ENCODE measurements at regions not wholly inside any gene's neighbourhood (a gene's known extent, or its start where the extent isn't known, plus 50 kb on each side); places are given as distances from the start of the nearest gene placed in this dataset.

DNA sequence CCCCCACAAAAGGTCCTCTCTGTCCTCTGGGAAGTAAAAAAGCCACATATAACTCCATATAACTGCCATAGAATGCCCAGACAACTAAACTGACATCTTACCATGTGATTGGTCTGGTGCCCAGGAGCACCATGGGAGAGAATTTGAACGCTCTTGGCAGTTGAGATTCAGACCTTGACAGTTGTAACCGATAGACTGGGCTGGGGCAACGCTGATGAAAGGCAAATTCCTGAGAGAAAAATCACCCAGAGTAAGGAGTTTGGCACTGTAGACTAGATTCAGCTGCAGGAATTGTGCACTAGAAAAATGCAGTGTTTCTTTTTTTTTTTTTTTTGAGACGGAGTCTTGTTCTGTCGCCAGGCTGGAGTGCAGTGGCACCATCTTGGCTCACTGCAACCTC is 240.5 kb downstream of the SOX2 start:
- in situ Hi-C loops (cut with MboI; ENCODE audit: low pct_unique_long_range_greater_than_20kb, low sequenced_read_pairs): no loop called here
- no peak for DNase-seq

DNA sequence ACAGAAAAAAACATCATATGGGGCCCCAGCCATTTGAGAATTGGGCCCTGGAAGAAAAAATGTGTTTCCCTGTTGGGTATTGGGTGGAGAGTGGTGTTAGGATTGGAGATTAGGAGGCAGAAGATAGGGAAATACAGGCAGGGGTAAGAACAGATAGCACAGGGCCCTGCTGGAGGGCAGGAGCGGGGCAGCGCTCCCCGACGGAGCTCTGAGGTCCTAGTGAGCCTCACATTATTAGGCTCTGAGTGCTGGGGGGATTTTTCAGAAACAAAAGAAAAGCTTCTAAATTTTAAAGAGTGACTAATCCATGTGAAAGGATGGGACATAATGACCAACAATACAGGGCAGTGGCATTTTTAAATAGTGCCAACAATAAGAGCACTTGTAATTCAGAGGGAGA is 241.2 kb downstream of the SOX2 start:
- in situ Hi-C loops (cut with MboI; ENCODE audit: low pct_unique_long_range_greater_than_20kb, low sequenced_read_pairs): no loop called here
- DNase-seq: no peak

DNA sequence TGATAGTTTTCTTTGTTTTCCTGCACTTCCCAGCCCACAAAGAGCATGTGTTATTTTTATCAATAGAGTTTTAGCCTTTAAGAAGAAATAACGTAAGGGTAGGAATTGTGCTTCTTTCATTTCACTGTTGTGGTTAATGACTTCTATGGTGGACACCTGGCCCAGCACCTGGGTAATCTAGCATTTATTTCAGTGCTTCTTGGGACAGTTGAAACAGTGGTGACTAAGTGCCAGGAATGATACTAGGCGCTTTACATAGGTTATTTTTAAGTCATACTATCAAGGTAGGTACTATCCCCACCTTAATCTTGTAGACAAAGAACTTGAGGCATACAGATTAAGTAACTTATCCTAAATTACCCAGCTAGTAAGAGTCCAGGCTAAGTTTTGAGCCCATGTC is 243.8 kb downstream of the SOX2 start:
- DNase-seq: no peak
- in situ Hi-C loops (cut with MboI; ENCODE audit: low pct_unique_long_range_greater_than_20kb, low sequenced_read_pairs): no loop called here

DNA sequence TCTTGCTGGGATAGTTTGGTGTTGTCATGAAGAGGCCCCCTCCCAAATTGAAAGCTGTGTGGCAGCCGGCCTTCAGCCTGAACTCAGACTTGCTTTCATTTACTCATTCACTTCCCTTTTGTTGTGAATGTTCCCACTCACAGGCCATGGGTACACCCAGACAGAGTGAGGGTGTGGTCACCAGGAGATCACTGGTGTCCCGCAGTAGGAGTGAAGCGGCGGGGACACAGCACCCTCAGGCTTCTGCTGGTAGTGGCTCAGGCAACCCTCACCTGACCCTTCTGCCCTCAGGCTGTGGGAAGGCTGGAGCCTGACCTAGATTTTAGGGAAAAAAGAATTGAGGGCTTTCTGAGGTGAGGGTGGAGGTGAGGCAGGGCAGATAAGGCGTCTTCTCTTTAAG is 244.4 kb downstream of the SOX2 start:
- in situ Hi-C loops (cut with MboI; ENCODE audit: low pct_unique_long_range_greater_than_20kb, low sequenced_read_pairs): no loop called here
- DNase-seq: no peak

DNA sequence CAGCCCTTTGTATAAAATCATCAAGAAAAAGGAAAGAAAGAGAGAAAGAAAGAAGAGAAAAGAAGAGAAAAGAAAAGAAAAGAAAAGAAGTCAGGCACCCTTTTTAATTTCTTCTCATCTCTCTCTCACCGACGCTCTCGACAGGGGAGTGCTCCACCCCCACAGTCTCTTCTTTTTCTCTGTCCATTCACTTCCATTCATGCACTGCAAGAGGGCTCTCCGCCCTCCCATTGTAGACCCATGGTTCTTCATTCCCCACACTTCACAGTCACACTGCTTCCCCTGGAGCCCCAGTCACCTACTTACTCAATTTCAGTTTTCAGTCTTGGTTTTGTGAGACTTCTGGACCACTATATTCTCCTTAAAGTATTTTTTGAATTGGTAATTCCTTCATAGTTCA is 254.7 kb downstream of the SOX2 start:
- in situ Hi-C loops (cut with MboI; ENCODE audit: low pct_unique_long_range_greater_than_20kb, low sequenced_read_pairs): no loop called here
- DNase-seq: no peak

DNA sequence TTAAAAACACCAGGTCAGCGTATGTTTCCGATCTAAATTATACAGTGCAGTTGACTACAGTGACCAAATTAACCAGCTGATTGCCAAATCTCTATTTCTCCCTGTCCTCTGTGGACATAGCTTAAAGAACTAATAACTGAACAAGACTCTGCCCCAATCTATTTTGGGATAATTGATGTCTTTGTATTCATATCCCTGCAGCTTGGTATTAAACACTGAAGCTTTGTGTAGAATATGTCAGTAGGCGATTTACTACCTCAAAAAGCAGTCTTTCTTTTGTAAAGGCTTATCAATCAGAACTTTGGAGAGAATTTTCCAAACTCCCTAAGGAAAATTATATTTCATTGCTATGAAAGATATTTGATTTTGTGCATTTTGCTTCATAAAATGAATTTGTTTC is 258.2 kb downstream of the SOX2 start:
- DNase-seq: no peak
- in situ Hi-C loops (cut with MboI; ENCODE audit: low pct_unique_long_range_greater_than_20kb, low sequenced_read_pairs): no loop called here

DNA sequence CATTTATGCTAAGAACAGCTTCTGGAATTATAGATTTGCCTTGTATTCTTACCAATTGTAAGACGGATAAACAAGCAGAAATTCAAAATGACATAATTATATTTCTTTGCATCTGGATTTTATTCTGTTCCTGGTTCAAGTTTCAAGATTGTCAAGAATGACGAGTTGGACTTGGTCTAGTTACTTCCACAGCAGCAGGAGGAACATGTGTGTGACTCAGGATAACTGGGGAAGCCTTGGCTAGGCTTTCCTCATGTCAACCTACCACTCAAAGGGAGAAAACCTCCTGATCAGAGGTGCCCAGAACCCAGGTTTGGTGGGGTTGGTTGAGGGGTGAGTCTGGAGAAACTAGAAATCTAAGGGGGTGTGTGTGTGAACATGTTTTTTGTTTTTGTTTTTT is 259.7 kb downstream of the SOX2 start:
- in situ Hi-C loops (cut with MboI; ENCODE audit: low pct_unique_long_range_greater_than_20kb, low sequenced_read_pairs): no loop called here
- no peak for DNase-seq

DNA sequence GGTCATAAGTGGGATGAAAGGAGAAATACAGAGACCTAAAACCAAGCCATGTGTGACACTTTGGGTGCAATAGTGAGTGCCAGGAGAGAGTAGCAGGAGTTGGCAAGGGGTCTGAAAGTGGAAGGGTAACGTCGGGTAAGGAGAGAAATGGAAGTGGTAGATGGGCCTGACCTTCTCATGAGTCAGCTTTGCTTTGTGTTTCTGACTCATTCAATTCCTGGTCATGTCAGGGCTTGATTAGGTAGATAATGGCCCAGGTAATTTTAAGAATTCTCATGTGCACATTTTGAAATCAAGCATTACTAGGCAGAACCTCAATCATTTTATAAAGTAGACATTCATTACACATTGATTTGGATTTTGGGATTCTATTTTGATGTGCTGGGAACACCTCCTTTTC is 262.5 kb downstream of the SOX2 start:
- in situ Hi-C loops (cut with MboI; ENCODE audit: low pct_unique_long_range_greater_than_20kb, low sequenced_read_pairs): no loop called here
- DNase-seq: no peak

DNA sequence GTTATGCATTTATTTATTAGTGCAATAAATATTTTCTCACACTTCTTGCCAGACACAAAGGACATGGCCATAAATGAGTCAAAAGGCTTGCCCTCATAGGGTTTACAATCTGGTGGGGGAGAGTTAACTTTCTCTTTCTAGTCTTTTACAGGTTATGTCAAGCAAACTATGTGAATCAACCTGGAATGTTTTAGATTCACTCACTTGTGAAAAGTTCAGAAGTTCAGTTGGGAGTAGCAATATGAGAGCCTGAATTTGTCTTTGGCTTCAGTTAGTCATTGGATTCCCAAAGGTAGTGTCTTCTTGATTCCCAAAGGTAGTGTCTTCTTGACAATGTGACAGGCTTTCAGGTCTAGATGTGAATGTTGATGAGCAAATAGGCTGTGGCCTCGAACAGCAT is 264.8 kb downstream of the SOX2 start:
- DNase-seq: no peak
- in situ Hi-C loops (cut with MboI; ENCODE audit: low pct_unique_long_range_greater_than_20kb, low sequenced_read_pairs): no loop called here

DNA sequence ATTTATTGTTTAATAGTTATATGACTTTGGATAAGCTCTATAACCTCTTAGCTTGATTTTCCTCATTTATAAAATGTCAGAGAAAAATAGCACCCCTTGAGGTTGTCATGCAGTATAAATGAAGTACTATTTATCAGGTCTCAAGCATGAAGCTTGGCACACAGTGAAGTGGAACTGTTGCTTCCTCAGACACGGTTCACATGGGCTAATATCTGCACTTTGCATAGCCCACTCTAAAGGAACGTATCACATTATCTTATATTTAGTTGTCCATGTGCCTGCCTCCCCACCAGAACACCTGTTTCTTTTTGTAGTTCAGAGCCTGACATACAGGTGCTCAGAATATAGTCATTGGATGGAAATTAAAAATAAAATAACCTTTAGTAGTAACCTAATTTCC is 273.7 kb downstream of the SOX2 start:
- no peak for DNase-seq
- in situ Hi-C loops (cut with MboI; ENCODE audit: low pct_unique_long_range_greater_than_20kb, low sequenced_read_pairs): no loop called here

DNA sequence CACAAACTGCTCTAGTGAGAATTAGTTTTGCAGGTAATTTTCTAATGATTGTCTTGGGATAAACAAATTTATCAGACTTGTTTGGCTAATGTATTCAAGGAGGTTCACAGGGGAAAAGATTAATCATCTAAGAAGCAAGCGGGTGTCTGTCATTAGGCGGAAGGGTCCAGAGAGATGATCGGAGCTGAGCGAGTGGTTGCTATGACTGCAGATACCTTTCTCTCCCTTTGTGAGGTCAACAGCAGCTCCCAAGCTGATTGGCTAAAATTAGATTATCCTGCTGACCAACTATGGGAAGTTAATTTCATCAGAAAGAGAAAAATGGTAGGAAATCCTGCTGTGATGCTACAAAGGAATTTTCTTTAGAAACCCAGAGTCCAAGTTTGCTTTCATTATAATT is 276.0 kb downstream of the SOX2 start:
- no peak for DNase-seq
- in situ Hi-C loops (cut with MboI; ENCODE audit: low pct_unique_long_range_greater_than_20kb, low sequenced_read_pairs): no loop called here

DNA sequence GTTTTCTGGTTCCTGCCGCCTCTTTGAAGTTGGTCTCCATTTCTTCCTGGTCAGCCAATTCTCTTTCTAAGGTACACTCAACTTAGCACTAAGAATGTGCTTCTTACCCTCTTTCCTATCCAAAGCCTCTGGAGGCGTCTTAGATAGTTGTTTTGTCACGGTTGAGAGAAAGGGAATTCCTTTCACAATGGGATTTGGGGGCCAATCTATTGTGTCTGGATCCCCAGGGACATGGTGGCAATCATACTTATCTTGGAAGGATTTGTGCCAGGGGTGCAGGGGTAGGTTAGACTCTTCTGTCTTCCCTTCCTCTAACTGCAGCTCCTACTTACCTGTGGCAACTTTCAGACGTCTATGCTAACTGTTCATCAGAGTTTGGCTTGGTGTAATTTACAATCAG is 287.1 kb downstream of the SOX2 start:
- in situ Hi-C loops (cut with MboI; ENCODE audit: low pct_unique_long_range_greater_than_20kb, low sequenced_read_pairs): no loop called here
- no peak for DNase-seq

DNA sequence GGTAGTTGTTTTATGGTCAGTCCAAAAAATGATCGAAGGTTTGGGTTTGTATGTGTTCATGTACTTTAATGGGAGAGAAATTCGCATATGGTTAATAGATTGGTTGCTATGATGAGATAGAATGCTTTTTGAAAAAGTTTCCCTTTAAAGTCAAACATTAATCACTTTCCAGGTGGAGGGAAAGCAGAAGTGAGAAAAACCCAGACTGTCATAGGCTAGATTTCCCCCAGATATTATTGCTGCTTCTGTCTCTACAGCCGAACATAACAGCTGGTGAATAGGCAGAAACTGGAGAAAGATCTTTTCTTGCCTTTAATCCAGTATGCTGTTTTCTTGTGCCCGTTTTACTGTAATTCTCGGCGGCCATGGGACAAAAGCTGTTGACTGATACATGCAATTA is 287.6 kb downstream of the SOX2 start:
- in situ Hi-C loops (cut with MboI; ENCODE audit: low pct_unique_long_range_greater_than_20kb, low sequenced_read_pairs): no loop called here

DNA sequence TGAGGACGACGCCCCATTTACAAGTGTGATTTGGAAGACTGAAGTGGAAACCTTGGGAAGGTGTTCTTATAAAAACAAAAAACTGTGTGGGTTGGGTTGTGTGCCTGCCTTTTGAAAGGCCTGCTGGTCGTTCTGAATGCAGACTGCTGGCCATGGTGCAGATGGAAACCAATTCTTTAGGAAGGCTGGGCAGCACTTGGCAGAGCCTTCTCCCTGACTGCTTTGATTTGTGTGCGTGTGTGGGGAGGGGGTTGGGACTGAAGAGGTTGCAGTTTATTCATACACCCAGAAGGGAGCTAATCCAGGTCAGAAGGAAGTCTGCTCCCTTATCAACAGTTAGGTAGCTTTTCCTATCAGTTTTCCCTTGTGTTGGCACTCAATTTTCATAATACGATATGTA is 288.7 kb downstream of the SOX2 start:
- no peak for DNase-seq
- in situ Hi-C loops (cut with MboI; ENCODE audit: low pct_unique_long_range_greater_than_20kb, low sequenced_read_pairs): no loop called here

More for the DNA sequence above, 287.6 kb downstream of the SOX2 start:
- no peak for DNase-seq

DNA sequence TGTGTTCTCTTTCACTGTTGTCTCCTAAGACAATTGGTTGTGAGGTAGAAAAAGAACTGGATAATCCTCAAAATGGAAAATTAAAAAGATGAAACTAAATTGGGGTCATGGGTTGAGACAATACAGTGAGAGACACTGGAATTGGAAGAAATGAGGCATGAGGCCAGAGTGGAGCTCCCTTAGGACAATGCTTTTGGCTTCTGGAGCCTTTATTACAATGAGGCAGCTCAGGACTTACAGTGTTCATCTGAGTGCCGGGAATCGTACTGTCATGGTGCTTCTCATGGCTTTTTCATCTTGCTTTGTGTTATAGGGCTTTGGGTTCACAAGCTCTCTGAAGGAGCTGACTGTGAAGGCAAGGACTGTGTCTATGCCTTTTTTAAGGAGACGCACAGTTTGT is 293.5 kb downstream of the SOX2 start:
- in situ Hi-C loops (cut with MboI; ENCODE audit: low pct_unique_long_range_greater_than_20kb, low sequenced_read_pairs): no loop called here
- DNase-seq: no peak

DNA sequence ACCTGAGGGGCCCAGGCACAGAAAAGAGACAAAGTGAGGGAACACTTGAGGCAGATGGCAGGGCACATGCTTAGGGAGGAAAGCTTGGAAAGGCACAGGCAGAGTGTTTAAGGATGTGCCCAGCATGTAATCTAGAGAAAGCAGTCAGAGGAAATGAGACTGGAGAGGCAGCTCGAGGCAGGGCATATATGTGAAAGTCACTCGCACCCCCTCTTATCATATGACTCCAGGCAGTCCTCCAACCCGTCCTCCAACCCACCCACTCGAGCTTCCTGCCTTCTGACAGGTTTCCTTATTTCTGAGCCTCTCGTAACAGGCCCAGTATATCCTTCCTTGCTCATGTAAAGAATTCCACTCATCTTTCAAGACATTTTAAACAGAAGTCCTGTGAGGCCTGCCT is 294.0 kb downstream of the SOX2 start:
- DNase-seq: no peak
- in situ Hi-C loops (cut with MboI; ENCODE audit: low pct_unique_long_range_greater_than_20kb, low sequenced_read_pairs): no loop called here

DNA sequence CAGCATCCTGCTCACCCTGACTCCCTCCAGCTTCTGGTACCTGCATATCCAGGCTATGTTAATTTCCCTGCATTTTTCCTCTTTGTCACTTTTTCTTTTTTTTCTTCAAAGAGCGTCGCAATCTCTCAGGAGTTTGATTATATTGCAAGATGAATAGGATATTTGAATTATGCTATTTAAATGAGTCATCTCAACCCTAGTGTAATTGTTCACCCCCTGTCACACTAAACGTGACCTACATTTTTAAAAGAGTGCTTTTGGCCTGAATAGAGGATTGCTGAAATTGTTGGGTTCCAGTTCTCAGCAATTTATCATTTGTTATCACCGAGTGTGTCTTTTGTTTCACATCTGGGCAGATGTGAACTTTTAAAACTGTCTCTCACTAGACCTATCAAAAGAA is 294.7 kb downstream of the SOX2 start:
- no peak for DNase-seq
- in situ Hi-C loops (cut with MboI; ENCODE audit: low pct_unique_long_range_greater_than_20kb, low sequenced_read_pairs): no loop called here

DNA sequence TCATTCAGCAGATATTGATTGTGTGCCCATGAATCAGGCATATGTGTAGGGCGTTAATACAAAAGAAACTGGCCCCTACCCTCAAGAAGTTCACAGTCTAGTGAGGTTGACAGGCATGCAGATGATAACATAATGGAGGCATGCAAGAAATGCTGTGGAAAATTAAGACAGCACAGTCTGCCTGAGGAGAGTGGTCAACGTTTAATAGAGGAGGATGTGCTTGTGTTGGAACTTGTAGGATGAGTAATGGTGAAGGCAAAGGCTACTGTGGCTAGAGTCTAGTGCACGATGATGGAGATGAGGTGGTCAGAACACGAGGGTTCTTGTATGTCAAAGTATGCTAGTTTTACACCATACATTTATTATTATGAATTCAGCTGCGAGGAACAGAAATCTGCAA is 295.7 kb downstream of the SOX2 start:
- DNase-seq: no peak
- in situ Hi-C loops (cut with MboI; ENCODE audit: low pct_unique_long_range_greater_than_20kb, low sequenced_read_pairs): no loop called here

DNA sequence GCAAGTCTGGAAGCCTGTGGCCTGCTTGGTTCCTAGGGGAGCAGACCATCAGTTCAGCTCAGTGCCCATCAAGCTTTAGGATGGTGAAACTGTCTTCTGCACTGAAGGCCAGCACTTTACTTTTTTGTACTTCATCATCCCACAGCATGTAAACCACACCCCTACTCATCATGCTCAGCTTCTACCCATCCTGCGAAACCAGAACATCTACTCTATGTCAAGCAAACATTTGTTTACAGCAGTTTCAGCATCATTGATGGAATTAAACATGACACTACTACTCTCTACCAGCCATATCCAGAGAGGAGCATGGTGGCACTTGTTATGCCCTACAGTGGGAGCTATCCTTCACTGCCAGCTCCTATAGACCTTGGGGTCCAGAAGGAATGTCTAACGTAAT is 306.6 kb downstream of the SOX2 start:
- no peak for DNase-seq
- in situ Hi-C loops (cut with MboI; ENCODE audit: low pct_unique_long_range_greater_than_20kb, low sequenced_read_pairs): no loop called here

DNA sequence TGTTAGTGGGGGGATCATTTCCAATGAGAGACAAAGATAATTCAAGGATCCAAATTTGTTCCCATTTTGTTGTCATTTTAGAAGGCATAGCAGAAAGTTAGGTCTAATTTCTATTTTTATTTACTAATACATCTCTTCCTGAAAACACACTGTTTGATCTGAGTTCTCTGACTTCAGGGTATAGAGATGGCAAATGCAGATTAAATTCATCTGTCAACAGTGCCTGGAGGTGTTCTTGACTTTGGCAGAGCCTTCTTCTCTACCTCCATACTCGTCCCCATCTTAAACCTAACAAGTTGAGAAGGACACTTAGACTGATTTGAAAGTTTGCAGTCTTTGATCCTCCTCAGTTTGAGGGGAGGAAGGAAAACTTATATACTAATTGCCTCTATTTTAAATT is 308.2 kb downstream of the SOX2 start:
- in situ Hi-C loops (cut with MboI; ENCODE audit: low pct_unique_long_range_greater_than_20kb, low sequenced_read_pairs): no loop called here
- DNase-seq: no peak

DNA sequence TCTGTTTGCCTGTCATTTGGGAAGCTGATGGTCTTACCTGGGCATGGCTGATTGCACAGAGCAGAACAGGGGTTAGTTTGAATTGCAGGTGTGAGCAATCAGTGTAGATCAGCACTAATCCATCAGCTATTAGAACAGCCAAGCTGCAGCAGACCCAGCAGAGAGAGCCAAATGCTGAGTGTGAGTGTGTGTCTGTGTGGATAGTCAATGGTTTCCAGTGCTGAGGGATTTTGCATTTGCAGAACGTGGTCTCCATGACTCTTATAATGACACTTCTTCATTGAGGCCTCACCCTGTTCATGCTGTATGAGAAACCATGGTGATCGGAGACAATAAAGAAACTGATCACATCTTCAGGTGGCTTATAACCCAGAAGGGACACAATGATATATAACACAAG is 312.1 kb downstream of the SOX2 start:
- in situ Hi-C loops (cut with MboI; ENCODE audit: low pct_unique_long_range_greater_than_20kb, low sequenced_read_pairs): no loop called here

DNA sequence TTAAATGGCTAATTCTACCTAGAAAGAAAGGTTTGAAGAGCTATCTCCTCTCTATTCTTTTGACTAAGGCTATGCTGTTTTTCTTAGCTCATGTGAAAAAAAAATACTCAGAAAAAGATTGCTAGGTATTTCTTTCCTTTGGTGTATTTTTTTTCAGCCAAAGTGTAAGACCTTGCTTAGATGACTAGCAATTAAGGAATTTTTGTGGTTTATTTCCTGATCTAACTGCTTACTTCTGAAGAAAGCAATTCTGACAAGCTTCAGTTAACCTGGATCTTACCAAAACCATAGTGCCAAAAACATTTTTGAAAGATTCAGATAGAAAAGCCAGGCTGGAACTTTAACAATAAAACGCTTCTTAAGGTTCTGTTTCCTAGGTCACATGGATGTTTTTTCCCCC is 315.6 kb downstream of the SOX2 start:
- no peak for DNase-seq
- in situ Hi-C loops (cut with MboI; ENCODE audit: low pct_unique_long_range_greater_than_20kb, low sequenced_read_pairs): no loop called here

More for the DNA sequence above, 312.1 kb downstream of the SOX2 start:
- no peak for DNase-seq

All from KBM-7 (cell line).